CD4-positive, alpha-beta T cell (primary cell): ENCODE measurements at regions not wholly inside any gene's neighbourhood (a gene's known extent, or its start where the extent isn't known, plus 50 kb on each side); places are given as distances from the start of the nearest gene placed in this dataset.

Source experiments
- ATAC-seq: fragments of 200-7000 bp; cut with Tn5 transposase; one replicate; pipeline ENCODE4 v1.10.0; 2022; ENCODE audit warnings: mild to moderate bottlenecking; ENCODE audit not compliant: poor library complexity
- CTCF ChIA-PET: fragments of 350-600 bp; sonication (Branson Sonifier 250); formaldehyde crosslinking; loops from one replicate; lab custom pipeline; 2021; ENCODE audit warnings: antibody characterized with exemption, inconsistent platforms; lab: Charles Lee
- POLR2A ChIA-PET: fragments of 350-600 bp; sonication (Branson Sonifier 250); formaldehyde crosslinking; loops from one replicate; lab custom pipeline; 2021; ENCODE audit warnings: antibody characterized with exemption, inconsistent platforms; lab: Charles Lee
- DNase-seq, 14 experiments: peaks; one replicate each; pipeline ENCODE4 v3.0.0-alpha.2; 2013 to 2020; ENCODE audit warnings: mixed read lengths in 2 of 14
- H3K27ac ChIP-seq, 2 donors: one replicate each; pipeline versions ENCODE4 v1.5.1 to v1.7.0; 2013; ENCODE audit warnings: low read length in 2 of 2, low read depth in 1 of 2, mild to moderate bottlenecking in 1 of 2
- H3K27me3 ChIP-seq, 2 experiments: 1 replicate in 1 of 2; 2 replicates in 1 of 2; pipeline versions ENCODE4 v1.6.1 to v1.7.0; 2013; ENCODE audit warnings: low read length in 2 of 2, control low read depth in 1 of 2, mild to moderate bottlenecking in 1 of 2, moderate library complexity in 1 of 2; ENCODE audit not compliant: insufficient read depth in 2 of 2, control insufficient read depth in 1 of 2
- H3K36me3 ChIP-seq: one replicate; pipeline ENCODE4 v1.6.1; 2013; ENCODE audit warnings: low read length, control low read depth; ENCODE audit not compliant: insufficient read depth
- H3K4me1 ChIP-seq: one replicate; pipeline ENCODE4 v1.6.1; 2013; ENCODE audit warnings: low read length, control low read depth; ENCODE audit not compliant: insufficient read depth
- H3K4me3 ChIP-seq: one replicate; pipeline ENCODE4 v1.5.1; 2013; ENCODE audit warnings: mild to moderate bottlenecking, low read length, moderate library complexity
- H3K9me3 ChIP-seq, 2 experiments: 1 replicate in 1 of 2; 2 replicates in 1 of 2; pipeline versions ENCODE4 v1.6.1 to v1.7.0; 2013; ENCODE audit warnings: low read length in 2 of 2, mild to moderate bottlenecking in 2 of 2, control low read depth in 1 of 2, moderate library complexity in 1 of 2; ENCODE audit not compliant: control insufficient read depth in 1 of 2, insufficient read depth in 1 of 2
- H3K27ac Mint-ChIP-seq: one replicate; pipeline ENCODE4 v1.8.0; 2020; ENCODE audit warnings: mixed read lengths
- H3K27me3 Mint-ChIP-seq: one replicate; pipeline ENCODE4 v1.8.0; 2021; ENCODE audit warnings: mixed read lengths
- H3K36me3 Mint-ChIP-seq: one replicate; pipeline ENCODE4 v1.8.0; 2021; ENCODE audit warnings: low read depth, mixed read lengths
- H3K4me1 Mint-ChIP-seq: one replicate; pipeline ENCODE4 v1.8.0; 2021; ENCODE audit warnings: low read depth, mixed read lengths
- H3K4me3 Mint-ChIP-seq: one replicate; pipeline ENCODE4 v1.8.0; 2020; ENCODE audit warnings: mild to moderate bottlenecking, mixed read lengths
- H3K9me3 Mint-ChIP-seq: one replicate; pipeline ENCODE4 v1.8.0; 2020; ENCODE audit warnings: mixed read lengths
- CTCF ChIP-seq: fragments of 200-600 bp; IDR thresholded peaks from one replicate; pipeline ENCODE4 v1.8.0; 2022; ENCODE audit warnings: antibody characterized with exemption, mild to moderate bottlenecking
- intact Hi-C, 2 experiments: fragments of 100-400 bp; cut with DNase I in 1 of 2; cut with micrococcal nuclease in 1 of 2; formaldehyde crosslinking; loops; one replicate each; pipeline versions ENCODE4 v1.15.1 to v1.9.0; 2023 to 2025; cut with DNase I, micrococcal nuclease

- peaks cover 16% of the 10 kb centered on the region for H3K4me1 Mint-ChIP-seq
- H3K27me3 ChIP-seq, result peaks cover 0 to 3% of the 10 kb centered on the region in 2 experiments
- no peaks in the 10 kb centered on the region for H3K36me3 ChIP-seq
- CTCF ChIA-PET, result no interaction called here
- POLR2A ChIA-PET, result no interaction called here
- no peak overlapping the region for H3K27ac Mint-ChIP-seq
- peaks cover 0 to 10% of the 10 kb centered on the region in 2 experiments for H3K9me3 ChIP-seq
- no peak overlapping the region for H3K4me3 ChIP-seq
- no peaks in the 10 kb centered on the region for H3K36me3 Mint-ChIP-seq
- TF ChIP-seq CTCF, result no peak
- no peaks in the 10 kb centered on the region for H3K9me3 Mint-ChIP-seq
- no peak overlapping the region for H3K27ac ChIP-seq
- intact Hi-C loops, result no loop called here
- no peak overlapping the region for H3K4me3 Mint-ChIP-seq
- peaks cover 4% of the 10 kb centered on the region for H3K4me1 ChIP-seq
- H3K27me3 Mint-ChIP-seq, result no peaks in the 10 kb centered on the region
- DNase-seq (no peak), ATAC-seq (no peak)
Measured at GRCh38 chr15:98164986-98165385, 204.5 kb downstream of the ARRDC4 start.

GRCh38 chr15:98167722-98168268, 207.3 kb downstream of the ARRDC4 start:
- Mint-ChIP-seq H3K36me3 (no peaks in the 10 kb centered on the region), H3K4me1 (no peaks in the 10 kb centered on the region), H3K9me3 (no peaks in the 10 kb centered on the region), H3K4me3 (no peak overlapping the region), H3K27ac (no peak overlapping the region), H3K27me3 (no peaks in the 10 kb centered on the region)
- DNase-seq, result no peak
- Histone ChIP-seq H3K36me3 (no peaks in the 10 kb centered on the region), H3K27ac (no peak overlapping the region), H3K27me3 (peaks cover 0 to 3% of the 10 kb centered on the region in 2 experiments), H3K4me1 (no peaks in the 10 kb centered on the region), H3K4me3 (no peak overlapping the region), H3K9me3 (peaks cover 0 to 10% of the 10 kb centered on the region in 2 experiments)
- POLR2A ChIA-PET, result no interaction called here
- intact Hi-C loops, result no loop called here
- ATAC-seq, result no peak
- CTCF ChIA-PET, result no interaction called here
- no peak for TF ChIP-seq CTCF

GRCh38 chr15:98169551-98169950, 209.0 kb downstream of the ARRDC4 start:
- Histone ChIP-seq H3K4me3 (no peak overlapping the region), H3K36me3 (no peaks in the 10 kb centered on the region), H3K27me3 (peaks cover 0 to 3% of the 10 kb centered on the region in 2 experiments), H3K27ac (no peak overlapping the region), H3K9me3 (no peaks in the 10 kb centered on the region), H3K4me1 (no peaks in the 10 kb centered on the region)
- H3K36me3 Mint-ChIP-seq, result no peaks in the 10 kb centered on the region
- DNase-seq, result peak in 2 of 14 experiments; percentile 2 to 15
- peaks cover 5% of the 10 kb centered on the region for H3K27me3 Mint-ChIP-seq
- no peak overlapping the region for H3K4me3 Mint-ChIP-seq
- no peaks in the 10 kb centered on the region for H3K9me3 Mint-ChIP-seq
- intact Hi-C loops, result no loop called here
- no peak overlapping the region for H3K27ac Mint-ChIP-seq
- no peaks in the 10 kb centered on the region for H3K4me1 Mint-ChIP-seq
- CTCF ChIA-PET, result no interaction called here
- no peak for TF ChIP-seq CTCF
- POLR2A ChIA-PET, result no interaction called here
- ATAC-seq, result peak; percentile 52
